ENCODE measurements at regions not wholly inside any gene's neighbourhood (a gene's known extent, or its start where the extent isn't known, plus 50 kb on each side); places are given as distances from the start of the nearest gene placed in this dataset.

- ChIA-PET CTCF (no interaction called here), POLR2A (no interaction called here)
- Mint-ChIP-seq H3K9me3 (ENCODE audit: insufficient read depth) (peaks cover 10% of the 10 kb centered on the region), H3K27ac (no peak overlapping the region), H3K4me1 (no peaks in the 10 kb centered on the region), H3K4me3 (no peak overlapping the region), H3K27me3 (no peaks in the 10 kb centered on the region)
- ATAC-seq (ENCODE audit: low read depth) (no peak), DNase-seq (no peak)
- intact Hi-C loops (cut with micrococcal nuclease): no loop called here
- peaks cover 0 to 5% (median 0%) of the 10 kb centered on the region in 3 donors for H3K9me3 ChIP-seq (ENCODE audit: control extremely low read depth in 1 of 3, control insufficient read depth in 2 of 3, insufficient read depth in 1 of 3, low read length in 2 of 3)
- H3K79me2 ChIP-seq (ENCODE audit: control insufficient read depth, insufficient read depth, low read length): no peaks in the 10 kb centered on the region
- H3K36me3 ChIP-seq (replicated peaks in 1 of 2; ENCODE audit: control extremely low read depth in 1 of 2, control insufficient read depth in 1 of 2, extremely low read depth in 1 of 2, insufficient read depth in 2 of 2, low read length in 1 of 2): no peaks in the 10 kb centered on the region
- no peaks in the 10 kb centered on the region for H3K27me3 ChIP-seq (replicated peaks in 1 of 4; ENCODE audit: control extremely low read depth in 1 of 4, control insufficient read depth in 3 of 4, insufficient read depth in 4 of 4, low read length in 3 of 4)
- no peaks in the 10 kb centered on the region for H3K4me1 ChIP-seq (ENCODE audit: control insufficient read depth in 2 of 2, insufficient read depth in 2 of 2, low read length in 2 of 2)
- no peak overlapping the region for H2AFZ ChIP-seq (ENCODE audit: insufficient read depth, low read depth, low read length, poor library complexity, severe bottlenecking)
- no peak overlapping the region for H3K27ac ChIP-seq (ENCODE audit: low read length in 2 of 2)
- H3K4me3 ChIP-seq (ENCODE audit: control extremely low read depth in 1 of 5, extremely low read depth in 1 of 5, insufficient read depth in 1 of 5, low read depth in 2 of 5, low read length in 4 of 5): no peak overlapping the region
- TF ChIP-seq CTCF (IDR thresholded peaks at IDR 0.05) (no peak), EZH2 (IDR thresholded peaks at IDR 0.05; ENCODE audit: borderline replicate concordance, insufficient read depth, low read depth, low read length, poor library complexity, severe bottlenecking) (no peak)
- H3K9ac ChIP-seq (ENCODE audit: low read length): no peak overlapping the region
- no peak overlapping the region for H3K4me2 ChIP-seq (replicated peaks; ENCODE audit: low read depth, low read length, poor library complexity, severe bottlenecking)
- WGBS (ENCODE audit: insufficient coverage): 94% methylated on average over 5 of the region's 5 CpGs
- no peaks in the 10 kb centered on the region for H4K20me1 ChIP-seq (ENCODE audit: control insufficient read depth, insufficient read depth, low read length, poor library complexity, severe bottlenecking)
Observed at GRCh38 chr6:117110737-117111136, 154.6 kb upstream of the VGLL2 start.

GRCh38 chr6:117117652-117118051 is 147.7 kb upstream of the VGLL2 start:
- TF ChIP-seq EZH2 (IDR thresholded peaks at IDR 0.05; ENCODE audit: borderline replicate concordance, insufficient read depth, low read depth, low read length, poor library complexity, severe bottlenecking) (no peak), CTCF (IDR thresholded peaks at IDR 0.05) (no peak)
- Mint-ChIP-seq H3K9me3 (ENCODE audit: insufficient read depth) (peaks cover 5% of the 10 kb centered on the region), H3K4me3 (no peak overlapping the region), H3K27me3 (no peaks in the 10 kb centered on the region), H3K27ac (no peak overlapping the region), H3K4me1 (no peaks in the 10 kb centered on the region)
- intact Hi-C loops (cut with micrococcal nuclease): no loop called here
- H4K20me1 ChIP-seq (ENCODE audit: control insufficient read depth, insufficient read depth, low read length, poor library complexity, severe bottlenecking): no peaks in the 10 kb centered on the region
- CTCF ChIA-PET: no interaction called here
- no peak overlapping the region for H3K9ac ChIP-seq (ENCODE audit: low read length)
- ATAC-seq (ENCODE audit: low read depth) (no peak), DNase-seq (no peak)
- no peak overlapping the region for H3K4me2 ChIP-seq (replicated peaks; ENCODE audit: low read depth, low read length, poor library complexity, severe bottlenecking)
- H3K4me3 ChIP-seq (ENCODE audit: control extremely low read depth in 1 of 5, extremely low read depth in 1 of 5, insufficient read depth in 1 of 5, low read depth in 2 of 5, low read length in 4 of 5): no peak overlapping the region
- H3K27me3 ChIP-seq (replicated peaks in 1 of 4; ENCODE audit: control extremely low read depth in 1 of 4, control insufficient read depth in 3 of 4, insufficient read depth in 4 of 4, low read length in 3 of 4): no peaks in the 10 kb centered on the region
- H3K79me2 ChIP-seq (ENCODE audit: control insufficient read depth, insufficient read depth, low read length): no peaks in the 10 kb centered on the region
- no peak overlapping the region for H2AFZ ChIP-seq (ENCODE audit: insufficient read depth, low read depth, low read length, poor library complexity, severe bottlenecking)
- H3K4me1 ChIP-seq (ENCODE audit: control insufficient read depth in 2 of 2, insufficient read depth in 2 of 2, low read length in 2 of 2): no peaks in the 10 kb centered on the region
- no CpG with 5 or more reads among the region's 1 CpG for WGBS (ENCODE audit: insufficient coverage)
- H3K9me3 ChIP-seq (ENCODE audit: control extremely low read depth in 1 of 3, control insufficient read depth in 2 of 3, insufficient read depth in 1 of 3, low read length in 2 of 3): peaks cover 0 to 3% (median 0%) of the 10 kb centered on the region in 3 donors
- no peaks in the 10 kb centered on the region for H3K36me3 ChIP-seq (replicated peaks in 1 of 2; ENCODE audit: control extremely low read depth in 1 of 2, control insufficient read depth in 1 of 2, extremely low read depth in 1 of 2, insufficient read depth in 2 of 2, low read length in 1 of 2)
- POLR2A ChIA-PET: no interaction called here
- H3K27ac ChIP-seq (ENCODE audit: low read length in 2 of 2): no peak overlapping the region

Data from B cell (primary cell).